ENCODE measurements at regions not wholly inside any gene's neighbourhood (a gene's known extent, or its start where the extent isn't known, plus 50 kb on each side); places are given as distances from the start of the nearest gene placed in this dataset.
A peak's percentile ranks its signal among the peaks of the same experiment; 100 is the strongest.

- no peak overlapping the region for H3K27ac ChIP-seq
- ATAC-seq (replicated peaks in 6 of 8), result no peak
- no peak overlapping the region for H3K4me3 ChIP-seq
- peaks cover 4 to 15% of the 10 kb centered on the region in 2 donors for H3K4me1 ChIP-seq (replicated peaks in 1 of 2)
- in situ Hi-C loops (cut with MboI; ENCODE audit: low pct_unique_long_range_greater_than_20kb in 2 of 9, low sequenced_read_pairs in 9 of 9, unreplicated experiment in 9 of 9), result no loop called here
- WGBS, 10 experiments, result 15 to 100% (median 73%) methylated on average over 1 to 8 of the region's 9 CpGs; no CpG with 5 or more reads in 4 of the 10 experiments
These were observed 424.3 kb upstream of the FAT3 start for GRCh38 chr11:91800208-91800914.

- WGBS, 10 experiments, result 15 to 100% (median 100%) methylated on average over 1 to 5 of the region's 7 CpGs; no CpG with 5 or more reads in 6 of the 10 experiments
- Histone ChIP-seq H3K4me1 (replicated peaks in 1 of 2) (peaks cover 0 to 4% of the 10 kb centered on the region in 2 donors), H3K4me3 (no peak overlapping the region), H3K27ac (no peak overlapping the region)
- ATAC-seq (replicated peaks in 6 of 8), result no peak
- in situ Hi-C loops (cut with MboI; ENCODE audit: low pct_unique_long_range_greater_than_20kb in 2 of 9, low sequenced_read_pairs in 9 of 9, unreplicated experiment in 9 of 9), result no loop called here
These were observed 426.4 kb upstream of the FAT3 start for GRCh38 chr11:91798240-91798639.

- in situ Hi-C loops (cut with MboI; ENCODE audit: low pct_unique_long_range_greater_than_20kb in 2 of 9, low sequenced_read_pairs in 9 of 9, unreplicated experiment in 9 of 9), result no loop called here
- H3K4me3 ChIP-seq, result no peak overlapping the region
- no peak for ATAC-seq (replicated peaks in 6 of 8)
- H3K4me1 ChIP-seq (replicated peaks in 1 of 2), result peaks cover 0 to 10% of the 10 kb centered on the region in 2 donors
- no peak overlapping the region for H3K27ac ChIP-seq
These were observed 427.6 kb upstream of the FAT3 start for GRCh38 chr11:91796999-91797398.

GRCh38 chr11:91795139-91795887 is 429.3 kb upstream of the FAT3 start:
- Histone ChIP-seq H3K4me3 (no peak overlapping the region), H3K4me1 (replicated peaks in 1 of 2) (peaks cover 5 to 18% of the 10 kb centered on the region in 2 donors), H3K27ac (no peak overlapping the region)
- in situ Hi-C loops (cut with MboI; ENCODE audit: low pct_unique_long_range_greater_than_20kb in 2 of 9, low sequenced_read_pairs in 9 of 9, unreplicated experiment in 9 of 9), result no loop called here
- no peak for ATAC-seq (replicated peaks in 6 of 8)
- WGBS, 10 experiments, result 7 to 100% (median 67%) methylated on average over 1 to 2 of the region's 2 CpGs

DNA sequence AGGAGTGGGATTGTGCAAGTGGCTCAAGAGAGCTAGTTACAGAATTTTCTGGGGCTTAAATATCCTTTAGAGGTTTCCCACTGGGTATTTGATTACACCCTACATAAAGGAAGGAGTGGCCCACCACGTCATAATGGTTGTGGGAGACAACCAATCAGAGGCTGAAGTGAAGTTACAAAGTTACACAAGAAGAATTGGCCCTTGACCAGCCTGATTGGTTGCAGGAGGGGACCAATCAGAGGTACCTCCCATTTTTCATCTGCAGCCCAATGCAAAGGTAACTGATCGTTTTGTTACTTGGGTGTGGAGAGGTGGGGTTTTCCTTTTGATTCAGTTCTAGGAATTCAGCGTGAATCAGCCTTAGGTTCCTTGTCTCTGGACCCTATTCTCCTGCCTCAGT is 430.5 kb upstream of the FAT3 start:
- H3K4me3 ChIP-seq, result no peak overlapping the region
- no peak overlapping the region for H3K27ac ChIP-seq
- peaks cover 5 to 18% of the 10 kb centered on the region in 2 donors for H3K4me1 ChIP-seq (replicated peaks in 1 of 2)
- in situ Hi-C loops (cut with MboI; ENCODE audit: low pct_unique_long_range_greater_than_20kb in 2 of 9, low sequenced_read_pairs in 9 of 9, unreplicated experiment in 9 of 9), result no loop called here
- no peak for ATAC-seq (replicated peaks in 6 of 8)
- WGBS, 10 experiments, result 0 to 100% (median 84%) methylated on average over 1 to 3 of the region's 3 CpGs; no CpG with 5 or more reads in 2 of the 10 experiments

DNA sequence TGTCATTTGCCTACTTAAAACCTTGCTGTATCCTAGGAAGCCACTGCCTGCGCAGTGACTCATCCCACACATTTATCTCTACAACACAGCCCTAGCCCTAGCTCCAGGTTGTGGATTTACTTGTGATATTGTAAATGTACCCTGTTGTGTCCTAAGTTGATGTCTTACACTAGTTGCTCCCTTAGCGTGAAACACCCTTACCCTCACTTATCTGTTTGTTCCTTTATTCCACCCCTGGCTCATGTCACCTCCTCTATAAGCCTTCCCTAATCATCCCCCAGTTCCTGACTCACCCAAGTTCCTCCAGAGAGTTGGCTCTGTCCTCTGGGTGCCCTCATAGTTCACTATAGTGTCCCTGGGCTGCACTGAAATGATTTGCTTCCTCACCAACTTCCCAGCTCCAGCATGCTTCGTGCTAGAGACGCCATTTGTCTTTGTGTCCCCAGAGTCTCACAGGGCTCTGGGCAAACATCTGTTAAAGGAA is 431.8 kb upstream of the FAT3 start:
- 40 to 90% (median 71%) methylated on average over 1 to 4 of the region's 4 CpGs; no CpG with 5 or more reads in 2 of the 10 experiments for WGBS, 10 experiments
- in situ Hi-C loops (cut with MboI; ENCODE audit: low pct_unique_long_range_greater_than_20kb in 2 of 9, low sequenced_read_pairs in 9 of 9, unreplicated experiment in 9 of 9), result no loop called here
- Histone ChIP-seq H3K4me3 (no peak overlapping the region), H3K27ac (no peak overlapping the region), H3K4me1 (replicated peaks in 1 of 2) (peaks cover 5 to 18% of the 10 kb centered on the region in 2 donors)
- ATAC-seq (replicated peaks in 6 of 8), result peak in 5 of 8 experiments; percentile 31 to 53 (median 40)

DNA sequence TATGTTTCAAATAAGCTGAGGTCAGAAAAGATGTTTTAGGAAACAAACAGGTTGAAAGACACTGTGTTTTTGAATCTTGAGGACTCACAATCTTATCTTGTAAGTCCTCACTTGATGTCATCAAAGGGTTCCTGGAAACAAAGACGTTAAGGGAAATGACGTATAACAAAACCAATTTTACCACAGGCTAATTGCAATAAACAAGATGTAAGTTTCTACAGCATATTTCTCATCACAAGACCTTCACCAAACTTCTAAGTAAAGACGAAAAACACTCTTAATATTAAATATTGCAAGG is 433.5 kb upstream of the FAT3 start:
- Histone ChIP-seq H3K27ac (peak overlapping the region in 1 of 2 donors; percentile 45), H3K4me3 (no peak overlapping the region), H3K4me1 (replicated peaks in 1 of 2) (peaks cover 5 to 18% of the 10 kb centered on the region in 2 donors)
- ATAC-seq (replicated peaks in 6 of 8), result no peak
- in situ Hi-C loops (cut with MboI; ENCODE audit: low pct_unique_long_range_greater_than_20kb in 2 of 9, low sequenced_read_pairs in 9 of 9, unreplicated experiment in 9 of 9), result no loop called here
- 0 to 100% (median 67%) methylated on average over 1 to 3 of the region's 3 CpGs; no CpG with 5 or more reads in 1 of the 10 experiments for whole genome bisulfite sequencing, 10 experiments

GRCh38 chr11:91790346-91791170 is 434.1 kb upstream of the FAT3 start:
- in situ Hi-C loops (cut with MboI; ENCODE audit: low pct_unique_long_range_greater_than_20kb in 2 of 9, low sequenced_read_pairs in 9 of 9, unreplicated experiment in 9 of 9), result no loop called here
- ATAC-seq (replicated peaks in 6 of 8), result peak in 5 of 8 experiments; percentile 88 to 98 (median 96)
- H3K4me1 ChIP-seq (replicated peaks in 1 of 2), result peaks cover 5 to 18% of the 10 kb centered on the region in 2 donors
- peak overlapping the region in 1 of 2 donors; percentile 45 for H3K27ac ChIP-seq
- H3K4me3 ChIP-seq, result no peak overlapping the region
- WGBS, 10 experiments, result 9 to 100% (median 59%) methylated on average over 1 to 6 of the region's 6 CpGs

DNA sequence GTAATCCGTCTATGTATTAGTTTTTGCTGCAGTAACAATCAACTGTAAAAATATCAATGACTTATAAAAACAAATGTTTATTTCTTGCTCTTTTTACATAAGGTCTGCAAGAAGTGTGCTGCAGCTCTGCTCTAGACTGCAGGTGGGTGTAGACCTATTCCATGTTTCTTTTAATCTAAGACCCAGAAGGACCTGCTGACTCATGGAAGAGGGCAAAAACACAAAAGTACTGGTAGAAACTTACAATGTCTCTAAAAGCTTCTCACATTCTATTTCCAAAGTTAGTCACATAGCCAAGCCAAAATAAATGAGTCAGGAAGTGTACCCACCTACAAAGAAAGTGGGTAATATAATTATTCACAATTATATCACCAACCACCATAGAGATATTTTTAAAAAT is 435.9 kb upstream of the FAT3 start:
- Histone ChIP-seq H3K27ac (no peak overlapping the region), H3K4me3 (no peak overlapping the region), H3K4me1 (replicated peaks in 1 of 2) (peaks cover 5 to 15% of the 10 kb centered on the region in 2 donors)
- 27 to 100% (median 64%) methylated on average over 1 of the region's 1 CpG; no CpG with 5 or more reads in 4 of the 10 experiments for WGBS, 10 experiments
- in situ Hi-C loops (cut with MboI; ENCODE audit: low pct_unique_long_range_greater_than_20kb in 2 of 9, low sequenced_read_pairs in 9 of 9, unreplicated experiment in 9 of 9), result no loop called here
- no peak for ATAC-seq (replicated peaks in 6 of 8)

GRCh38 chr11:91786097-91786496 is 438.5 kb upstream of the FAT3 start:
- Histone ChIP-seq H3K4me1 (replicated peaks in 1 of 2) (peaks cover 5 to 6% of the 10 kb centered on the region in 2 donors), H3K4me3 (no peak overlapping the region), H3K27ac (no peak overlapping the region)
- WGBS, 10 experiments, result 0 to 89% (median 50%) methylated on average over 2 to 4 of the region's 4 CpGs; no CpG with 5 or more reads in 1 of the 10 experiments
- in situ Hi-C loops (cut with MboI; ENCODE audit: low pct_unique_long_range_greater_than_20kb in 2 of 9, low sequenced_read_pairs in 9 of 9, unreplicated experiment in 9 of 9), result no loop called here
- ATAC-seq (replicated peaks in 6 of 8), result peak in 2 of 8 experiments; percentile 35 to 64

DNA sequence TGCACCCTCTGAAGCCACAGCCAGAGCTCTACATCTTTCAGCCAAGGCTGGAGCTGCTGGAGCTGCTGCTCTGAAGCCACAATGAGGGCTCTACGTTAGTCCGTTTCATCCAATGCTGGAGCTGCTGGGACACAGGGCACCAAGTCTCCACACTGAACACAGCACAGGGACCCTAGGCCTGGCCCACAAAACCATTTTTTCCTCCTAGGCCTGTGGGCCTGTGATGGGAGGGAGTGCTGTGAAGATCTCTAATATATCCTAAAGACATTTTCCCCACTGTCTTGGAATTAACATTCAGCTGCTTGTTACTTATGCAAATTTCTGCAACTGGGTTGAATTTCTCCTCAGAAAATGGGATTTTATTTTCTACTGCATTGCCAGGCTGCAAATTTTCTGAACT is 441.4 kb upstream of the FAT3 start:
- no peaks in the 10 kb centered on the region for H3K4me1 ChIP-seq (replicated peaks in 1 of 2)
- no peak overlapping the region for H3K27ac ChIP-seq
- in situ Hi-C loops (cut with MboI; ENCODE audit: low pct_unique_long_range_greater_than_20kb in 2 of 9, low sequenced_read_pairs in 9 of 9, unreplicated experiment in 9 of 9), result no loop called here
- 92 to 100% (median 94%) methylated on average over 2 of the region's 2 CpGs; no CpG with 5 or more reads in 7 of the 10 experiments for WGBS, 10 experiments
- no peak overlapping the region for H3K4me3 ChIP-seq
- no peak for ATAC-seq (replicated peaks in 6 of 8)

DNA sequence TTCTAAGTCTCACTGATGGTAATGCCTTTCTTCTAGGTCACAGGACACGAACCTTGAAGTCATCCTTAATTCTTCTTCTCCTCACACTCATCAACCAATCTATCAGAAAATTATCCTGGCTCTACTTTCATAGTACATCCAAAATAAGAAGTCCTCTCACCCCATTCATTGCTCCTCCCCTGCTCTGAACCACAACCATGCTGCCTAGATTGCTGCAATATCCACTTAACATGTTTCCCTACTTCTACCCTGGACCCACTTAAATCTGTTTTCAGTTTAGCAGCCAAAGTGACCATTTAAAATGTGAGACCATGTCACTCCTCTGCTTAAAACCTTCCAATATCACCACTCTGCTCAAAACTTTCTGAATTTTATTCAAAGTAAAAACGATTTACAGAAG is 445.9 kb upstream of the FAT3 start:
- ATAC-seq (replicated peaks in 6 of 8), result no peak
- no peak overlapping the region for H3K4me3 ChIP-seq
- no peak overlapping the region for H3K27ac ChIP-seq
- WGBS, 10 experiments, result 0 to 64% (median 29%) methylated on average over 1 to 2 of the region's 2 CpGs; no CpG with 5 or more reads in 1 of the 10 experiments
- in situ Hi-C loops (cut with MboI; ENCODE audit: low pct_unique_long_range_greater_than_20kb in 2 of 9, low sequenced_read_pairs in 9 of 9, unreplicated experiment in 9 of 9), result no loop called here
- H3K4me1 ChIP-seq (replicated peaks in 1 of 2), result no peaks in the 10 kb centered on the region

DNA sequence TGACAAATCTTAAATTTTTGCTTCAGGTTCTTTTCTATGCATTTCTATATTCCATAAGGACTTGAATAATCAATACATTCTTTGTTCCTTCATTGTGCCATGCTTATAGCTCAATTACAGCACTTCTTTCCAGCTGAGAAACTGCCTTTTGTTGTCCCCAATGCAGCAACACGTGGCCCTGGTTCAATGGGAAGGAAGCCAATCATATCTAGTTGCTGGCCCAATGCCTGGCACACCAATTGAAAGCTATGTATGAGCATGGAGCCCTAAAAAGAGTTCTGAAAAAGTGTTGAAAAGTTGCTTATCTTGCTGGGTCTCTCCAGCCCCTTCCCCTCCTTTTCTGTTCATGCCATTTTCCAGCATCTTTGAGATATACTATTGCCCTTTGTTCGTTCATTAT is 448.0 kb upstream of the FAT3 start:
- Histone ChIP-seq H3K27ac (no peak overlapping the region), H3K4me1 (replicated peaks in 1 of 2) (no peaks in the 10 kb centered on the region), H3K4me3 (no peak overlapping the region)
- in situ Hi-C loops (cut with MboI; ENCODE audit: low pct_unique_long_range_greater_than_20kb in 2 of 9, low sequenced_read_pairs in 9 of 9, unreplicated experiment in 9 of 9), result no loop called here
- WGBS, 10 experiments, result 0 to 100% (median 53%) methylated on average over 1 to 2 of the region's 2 CpGs
- no peak for ATAC-seq (replicated peaks in 6 of 8)
